HepG2 (cell line): ENCODE measurements at regions not wholly inside any gene's neighbourhood (a gene's known extent, or its start where the extent isn't known, plus 50 kb on each side); places are given as distances from the start of the nearest gene placed in this dataset.

Experiments
- FOXA3 ChIP-seq: IDR thresholded peaks from 2 replicates; pipeline ENCODE4 v1.6.1; 2016; ENCODE audit warnings: missing genetic modification reagents, missing compliant biosample characterization
- MAZ ChIP-seq, 2 experiments: sonication (generic) in 1 of 2; formaldehyde crosslinking in 1 of 2; IDR thresholded peaks; 2 replicates each; pipeline versions ENCODE4 v1.5.0 to v1.6.1; 2012 to 2020; ENCODE audit warnings: low read depth in 2 of 2, mild to moderate bottlenecking in 2 of 2, borderline replicate concordance in 1 of 2, improper control_type of control experiment in 1 of 2, low read length in 1 of 2, missing genetic modification reagents in 1 of 2, moderate library complexity in 1 of 2
- ZBTB7A ChIP-seq: sonication (generic); formaldehyde crosslinking; IDR thresholded peaks from 2 replicates; pipeline ENCODE4 v1.8.0; 2022; ENCODE audit warnings: mild to moderate bottlenecking, missing genetic modification reagents
- TF ChIP-seq, protein P1 (sequence below), 2 experiments: IDR thresholded peaks; 2 replicates each; pipeline ENCODE4 v1.6.1; 2011 to 2012; ENCODE audit warnings: low read length in 2 of 2, borderline replicate concordance in 1 of 2, low read depth in 1 of 2, mild to moderate bottlenecking in 1 of 2, moderate library complexity in 1 of 2

DNA sequence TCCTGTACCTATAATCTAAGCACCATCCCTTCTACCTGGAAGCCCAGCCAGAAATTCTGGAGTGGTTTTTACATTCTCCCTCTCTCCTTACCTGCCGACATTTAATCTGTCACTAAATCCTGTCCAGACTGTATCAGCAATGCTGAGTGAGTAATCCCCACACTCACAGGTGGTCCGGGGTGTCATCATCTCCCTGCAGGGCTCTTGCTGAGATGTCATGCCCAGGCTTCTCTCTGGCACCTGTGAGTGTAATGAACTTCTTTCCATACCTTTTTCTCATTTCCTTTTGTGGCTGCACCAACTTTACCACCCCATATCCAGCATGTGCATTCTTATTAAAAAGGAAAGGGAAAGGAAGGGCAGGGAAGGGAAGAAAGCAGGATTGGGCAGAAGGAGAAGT lies 355.2 kb downstream of the CCSER2 start:
- TF ChIP-seq FOXA3 (CRISPR knock-in tag): no peak
- no peak for TF ChIP-seq ZBTB7A (CRISPR knock-in tag)
- TF ChIP-seq, protein P1, sequence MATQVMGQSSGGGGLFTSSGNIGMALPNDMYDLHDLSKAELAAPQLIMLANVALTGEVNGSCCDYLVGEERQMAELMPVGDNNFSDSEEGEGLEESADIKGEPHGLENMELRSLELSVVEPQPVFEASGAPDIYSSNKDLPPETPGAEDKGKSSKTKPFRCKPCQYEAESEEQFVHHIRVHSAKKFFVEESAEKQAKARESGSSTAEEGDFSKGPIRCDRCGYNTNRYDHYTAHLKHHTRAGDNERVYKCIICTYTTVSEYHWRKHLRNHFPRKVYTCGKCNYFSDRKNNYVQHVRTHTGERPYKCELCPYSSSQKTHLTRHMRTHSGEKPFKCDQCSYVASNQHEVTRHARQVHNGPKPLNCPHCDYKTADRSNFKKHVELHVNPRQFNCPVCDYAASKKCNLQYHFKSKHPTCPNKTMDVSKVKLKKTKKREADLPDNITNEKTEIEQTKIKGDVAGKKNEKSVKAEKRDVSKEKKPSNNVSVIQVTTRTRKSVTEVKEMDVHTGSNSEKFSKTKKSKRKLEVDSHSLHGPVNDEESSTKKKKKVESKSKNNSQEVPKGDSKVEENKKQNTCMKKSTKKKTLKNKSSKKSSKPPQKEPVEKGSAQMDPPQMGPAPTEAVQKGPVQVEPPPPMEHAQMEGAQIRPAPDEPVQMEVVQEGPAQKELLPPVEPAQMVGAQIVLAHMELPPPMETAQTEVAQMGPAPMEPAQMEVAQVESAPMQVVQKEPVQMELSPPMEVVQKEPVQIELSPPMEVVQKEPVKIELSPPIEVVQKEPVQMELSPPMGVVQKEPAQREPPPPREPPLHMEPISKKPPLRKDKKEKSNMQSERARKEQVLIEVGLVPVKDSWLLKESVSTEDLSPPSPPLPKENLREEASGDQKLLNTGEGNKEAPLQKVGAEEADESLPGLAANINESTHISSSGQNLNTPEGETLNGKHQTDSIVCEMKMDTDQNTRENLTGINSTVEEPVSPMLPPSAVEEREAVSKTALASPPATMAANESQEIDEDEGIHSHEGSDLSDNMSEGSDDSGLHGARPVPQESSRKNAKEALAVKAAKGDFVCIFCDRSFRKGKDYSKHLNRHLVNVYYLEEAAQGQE (IDR thresholded peaks at IDR 0.05; ENCODE audit: borderline replicate concordance in 1 of 2, low read depth in 1 of 2, low read length in 2 of 2): no peak
- no peak for TF ChIP-seq MAZ (IDR thresholded peaks at IDR 0.05; ENCODE audit: borderline replicate concordance, low read depth, low read length)
- TF ChIP-seq MAZ (CRISPR knock-in tag; IDR thresholded peaks at IDR 0.05; ENCODE audit: low read depth): no peak
